ENCODE measurements at regions not wholly inside any gene's neighbourhood (a gene's known extent, or its start where the extent isn't known, plus 50 kb on each side); places are given as distances from the start of the nearest gene placed in this dataset.

DNA sequence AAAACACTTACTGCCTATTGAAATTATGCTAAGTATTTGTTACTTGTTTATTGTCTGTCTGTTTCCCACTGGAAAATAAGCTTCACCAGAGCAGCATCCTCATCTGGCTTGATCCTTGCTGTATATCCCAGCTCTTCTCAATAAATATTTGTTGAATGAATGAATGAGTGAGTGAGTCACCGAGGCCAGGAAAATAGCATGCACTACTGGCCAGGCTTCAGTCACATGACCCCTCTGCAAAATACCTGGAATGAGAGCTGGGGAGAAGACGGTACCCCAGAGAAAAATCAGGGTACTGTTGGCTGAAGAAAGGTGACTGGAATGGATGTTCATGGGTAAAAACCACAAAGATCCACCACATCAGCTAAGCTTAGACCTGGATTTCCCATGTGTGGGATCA, 331.9 kb downstream of the SHQ1 start:
- H2AFZ ChIP-seq (ENCODE audit: low read depth, low read length), result no peak overlapping the region
- TF ChIP-seq, protein P1, sequence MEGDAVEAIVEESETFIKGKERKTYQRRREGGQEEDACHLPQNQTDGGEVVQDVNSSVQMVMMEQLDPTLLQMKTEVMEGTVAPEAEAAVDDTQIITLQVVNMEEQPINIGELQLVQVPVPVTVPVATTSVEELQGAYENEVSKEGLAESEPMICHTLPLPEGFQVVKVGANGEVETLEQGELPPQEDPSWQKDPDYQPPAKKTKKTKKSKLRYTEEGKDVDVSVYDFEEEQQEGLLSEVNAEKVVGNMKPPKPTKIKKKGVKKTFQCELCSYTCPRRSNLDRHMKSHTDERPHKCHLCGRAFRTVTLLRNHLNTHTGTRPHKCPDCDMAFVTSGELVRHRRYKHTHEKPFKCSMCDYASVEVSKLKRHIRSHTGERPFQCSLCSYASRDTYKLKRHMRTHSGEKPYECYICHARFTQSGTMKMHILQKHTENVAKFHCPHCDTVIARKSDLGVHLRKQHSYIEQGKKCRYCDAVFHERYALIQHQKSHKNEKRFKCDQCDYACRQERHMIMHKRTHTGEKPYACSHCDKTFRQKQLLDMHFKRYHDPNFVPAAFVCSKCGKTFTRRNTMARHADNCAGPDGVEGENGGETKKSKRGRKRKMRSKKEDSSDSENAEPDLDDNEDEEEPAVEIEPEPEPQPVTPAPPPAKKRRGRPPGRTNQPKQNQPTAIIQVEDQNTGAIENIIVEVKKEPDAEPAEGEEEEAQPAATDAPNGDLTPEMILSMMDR (IDR thresholded peaks at IDR 0.05; ENCODE audit: insufficient read depth, low read depth, low read length), result no peak
- no peak for TF ChIP-seq EZH2 (IDR thresholded peaks at IDR 0.05; ENCODE audit: insufficient read depth, low read length)
- H3K4me3 Mint-ChIP-seq (ENCODE audit: unreplicated experiment), result no peak overlapping the region
- H3K36me3 ChIP-seq (ENCODE audit: insufficient read depth, low read length), result no peaks in the 10 kb centered on the region
- H3K4me3 ChIP-seq (ENCODE audit: insufficient read depth, low read depth, low read length), result no peak overlapping the region
- H3K9me3 Mint-ChIP-seq (ENCODE audit: unreplicated experiment), result no peaks in the 10 kb centered on the region
- H3K27ac ChIP-seq (ENCODE audit: low read depth, low read length), result no peak overlapping the region
- no peaks in the 10 kb centered on the region for H3K9me3 ChIP-seq (ENCODE audit: insufficient read depth, low read depth, low read length)
- no peaks in the 10 kb centered on the region for H3K79me2 ChIP-seq (ENCODE audit: insufficient read depth, low read length)
- no peak for FAIRE-seq
- no peaks in the 10 kb centered on the region for H3K27me3 Mint-ChIP-seq (ENCODE audit: low read depth, unreplicated experiment)
- H3K4me1 Mint-ChIP-seq (ENCODE audit: low read depth, unreplicated experiment), result peaks cover 17% of the 10 kb centered on the region
- H3K36me3 Mint-ChIP-seq (ENCODE audit: low read depth, unreplicated experiment), result no peaks in the 10 kb centered on the region
- H3K27me3 ChIP-seq (ENCODE audit: insufficient read depth, low read length), result peaks cover 3% of the 10 kb centered on the region
- no peak for DNase-seq (ENCODE audit: low read depth)
- H3K4me1 ChIP-seq (ENCODE audit: insufficient read depth, low read length), result peaks cover 13% of the 10 kb centered on the region
- H3K9ac ChIP-seq (ENCODE audit: low read length), result no peak overlapping the region
- no peaks in the 10 kb centered on the region for H4K20me1 ChIP-seq (ENCODE audit: insufficient read depth, low read length)
- no peak overlapping the region for H3K27ac Mint-ChIP-seq (ENCODE audit: unreplicated experiment)
- no peak overlapping the region for H3K4me2 ChIP-seq (ENCODE audit: low read length)

DNA sequence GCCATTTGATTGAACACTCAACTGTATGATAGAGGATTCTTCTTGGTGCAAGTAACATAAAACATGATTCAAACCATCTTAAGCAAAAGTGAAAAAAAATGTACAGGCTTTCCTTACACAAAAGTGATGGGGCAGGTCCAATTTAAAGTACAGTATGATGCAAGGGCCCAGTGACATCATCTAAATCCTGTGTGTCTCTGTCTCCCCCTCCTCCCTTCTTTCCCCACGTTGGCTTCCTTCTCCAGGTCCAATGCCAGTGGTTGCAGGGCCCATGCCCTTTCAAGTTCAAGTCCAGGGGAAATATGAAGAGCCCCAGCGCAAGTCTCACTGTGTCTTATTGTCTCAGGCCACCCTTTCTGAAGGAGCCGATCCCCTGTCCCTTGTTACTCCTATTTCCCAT, 332.3 kb downstream of the SHQ1 start:
- Mint-ChIP-seq H3K36me3 (ENCODE audit: low read depth, unreplicated experiment) (no peaks in the 10 kb centered on the region), H3K27me3 (ENCODE audit: low read depth, unreplicated experiment) (no peaks in the 10 kb centered on the region), H3K9me3 (ENCODE audit: unreplicated experiment) (no peaks in the 10 kb centered on the region), H3K4me3 (ENCODE audit: unreplicated experiment) (no peak overlapping the region), H3K4me1 (ENCODE audit: low read depth, unreplicated experiment) (peaks cover 13% of the 10 kb centered on the region), H3K27ac (ENCODE audit: unreplicated experiment) (no peak overlapping the region)
- Histone ChIP-seq H3K4me2 (ENCODE audit: low read length) (no peak overlapping the region), H3K36me3 (ENCODE audit: insufficient read depth, low read length) (no peaks in the 10 kb centered on the region), H3K4me3 (ENCODE audit: insufficient read depth, low read depth, low read length) (no peak overlapping the region), H3K9ac (ENCODE audit: low read length) (no peak overlapping the region), H3K9me3 (ENCODE audit: insufficient read depth, low read depth, low read length) (no peaks in the 10 kb centered on the region), H3K79me2 (ENCODE audit: insufficient read depth, low read length) (no peaks in the 10 kb centered on the region), H2AFZ (ENCODE audit: low read depth, low read length) (no peak overlapping the region), H3K27ac (ENCODE audit: low read depth, low read length) (no peak overlapping the region), H3K27me3 (ENCODE audit: insufficient read depth, low read length) (peaks cover 3% of the 10 kb centered on the region), H3K4me1 (ENCODE audit: insufficient read depth, low read length) (peaks cover 9% of the 10 kb centered on the region), H4K20me1 (ENCODE audit: insufficient read depth, low read length) (no peaks in the 10 kb centered on the region)
- FAIRE-seq (no peak), DNase-seq (ENCODE audit: low read depth) (no peak)
- TF ChIP-seq, protein P1 (IDR thresholded peaks at IDR 0.05; ENCODE audit: insufficient read depth, low read depth, low read length), result no peak
- no peak for TF ChIP-seq EZH2 (IDR thresholded peaks at IDR 0.05; ENCODE audit: insufficient read depth, low read length)

DNA sequence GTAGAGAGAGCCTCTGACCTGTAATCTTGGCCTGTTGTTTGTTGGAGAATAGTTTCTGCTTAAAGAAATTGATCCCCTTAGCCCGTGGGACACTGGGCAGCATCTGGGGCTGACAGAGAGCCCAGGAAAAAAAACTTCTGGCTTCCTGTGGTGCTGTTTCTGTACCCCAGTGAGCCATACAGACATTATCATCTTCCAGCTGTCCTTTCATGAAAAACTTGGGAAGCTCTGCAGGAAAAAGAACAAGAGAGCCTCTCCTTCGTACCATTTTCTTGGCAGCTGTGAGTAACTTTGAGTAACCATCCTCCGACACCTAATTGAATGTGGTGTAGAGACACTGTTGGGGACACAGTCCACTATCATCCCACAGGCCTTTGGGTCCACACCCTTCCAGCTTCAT, 333.0 kb downstream of the SHQ1 start:
- peaks cover 2% of the 10 kb centered on the region for H3K4me1 ChIP-seq (ENCODE audit: insufficient read depth, low read length)
- H3K9me3 Mint-ChIP-seq (ENCODE audit: unreplicated experiment), result no peaks in the 10 kb centered on the region
- H3K36me3 ChIP-seq (ENCODE audit: insufficient read depth, low read length), result no peaks in the 10 kb centered on the region
- no peaks in the 10 kb centered on the region for H3K79me2 ChIP-seq (ENCODE audit: insufficient read depth, low read length)
- H3K36me3 Mint-ChIP-seq (ENCODE audit: low read depth, unreplicated experiment), result no peaks in the 10 kb centered on the region
- H3K4me1 Mint-ChIP-seq (ENCODE audit: low read depth, unreplicated experiment), result peaks cover 7% of the 10 kb centered on the region
- no peaks in the 10 kb centered on the region for H3K27me3 Mint-ChIP-seq (ENCODE audit: low read depth, unreplicated experiment)
- no peak overlapping the region for H3K4me2 ChIP-seq (ENCODE audit: low read length)
- no peak overlapping the region for H3K27ac ChIP-seq (ENCODE audit: low read depth, low read length)
- TF ChIP-seq, protein P1 (IDR thresholded peaks at IDR 0.05; ENCODE audit: insufficient read depth, low read depth, low read length), result no peak
- no peak for TF ChIP-seq EZH2 (IDR thresholded peaks at IDR 0.05; ENCODE audit: insufficient read depth, low read length)
- DNase-seq (ENCODE audit: low read depth) (no peak), FAIRE-seq (no peak)
- H3K9ac ChIP-seq (ENCODE audit: low read length), result no peak overlapping the region
- no peak overlapping the region for H3K4me3 ChIP-seq (ENCODE audit: insufficient read depth, low read depth, low read length)
- H3K4me3 Mint-ChIP-seq (ENCODE audit: unreplicated experiment), result no peak overlapping the region
- H3K27ac Mint-ChIP-seq (ENCODE audit: unreplicated experiment), result no peak overlapping the region
- H3K27me3 ChIP-seq (ENCODE audit: insufficient read depth, low read length), result peaks cover 3% of the 10 kb centered on the region
- no peaks in the 10 kb centered on the region for H4K20me1 ChIP-seq (ENCODE audit: insufficient read depth, low read length)
- no peaks in the 10 kb centered on the region for H3K9me3 ChIP-seq (ENCODE audit: insufficient read depth, low read depth, low read length)
- no peak overlapping the region for H2AFZ ChIP-seq (ENCODE audit: low read depth, low read length)

Data from astrocyte (in vitro differentiated cells and primary cell).